Erythroblast (primary cell): ENCODE measurements at regions not wholly inside any gene's neighbourhood (a gene's known extent, or its start where the extent isn't known, plus 50 kb on each side); places are given as distances from the start of the nearest gene placed in this dataset.
"Not testable (repeated sequence)": the region's sequence is repeated elsewhere in the genome, so short reads cannot be mapped to it uniquely, and the experiment has no call there.

ENCODE experiments used
- DNase-seq, 2 experiments: peaks; one replicate each; lab custom pipeline; 2025; lab: John Stamatoyannopoulos, UW
- GATA1 ChIP-seq: IDR thresholded peaks from 2 replicates; pipeline ENCODE4 v1.6.1; 2011; ENCODE audit warnings: low read depth, mild to moderate bottlenecking, control low read depth, low read length, moderate library complexity
- POLR2A ChIP-seq: IDR thresholded peaks from 2 replicates; pipeline ENCODE4 v1.6.1; 2011; ENCODE audit warnings: mild to moderate bottlenecking, low read length

DNA sequence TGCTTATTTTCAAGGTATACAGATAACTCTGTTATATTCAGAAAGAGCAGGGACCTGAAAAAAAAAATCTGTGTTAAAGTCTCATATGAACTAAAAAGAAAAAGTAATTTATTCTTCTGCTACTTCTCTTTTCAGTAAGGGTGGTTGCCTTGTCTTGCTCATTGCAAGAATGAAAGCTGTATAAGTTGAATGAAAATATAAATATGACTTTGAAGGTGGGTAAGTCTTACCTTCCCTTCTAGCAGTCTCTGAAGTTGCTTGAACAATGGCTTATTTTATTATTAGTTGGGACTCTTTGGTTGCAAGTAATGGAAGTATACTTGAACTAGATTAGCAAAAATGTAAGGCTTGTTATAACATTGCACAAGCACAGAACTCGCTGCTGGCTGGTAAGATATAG, 1554.9 kb downstream of the SI start:
- no peak for DNase-seq
- TF ChIP-seq POLR2A (no peak), GATA1 (no peak)

DNA sequence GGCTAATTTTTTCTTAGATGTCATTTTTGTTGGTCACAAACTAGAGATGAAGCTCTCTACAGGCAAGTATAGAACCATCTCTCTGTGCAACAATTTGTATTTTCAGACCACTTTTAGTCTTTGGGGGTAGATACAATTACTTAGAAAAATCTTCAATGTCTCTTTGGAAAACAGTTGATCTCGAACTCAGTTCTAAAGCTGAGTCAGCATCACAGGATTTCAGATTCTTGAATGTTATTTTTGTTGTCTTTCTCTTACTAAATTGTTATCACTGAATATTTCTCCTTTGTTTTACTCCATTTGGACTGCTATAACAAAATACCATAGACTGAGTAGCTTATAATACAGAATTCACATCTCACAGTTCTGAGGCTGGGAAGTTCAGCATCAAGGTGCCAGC, 1557.0 kb downstream of the SI start:
- TF ChIP-seq GATA1 (no peak), POLR2A (no peak)
- no peak for DNase-seq

- DNase-seq: no peak
- TF ChIP-seq GATA1 (no peak), POLR2A (no peak)
Measured at GRCh38 chr3:163518065-163518464, 1560.2 kb downstream of the SI start.

- DNase-seq: no peak
- TF ChIP-seq GATA1 (no peak), POLR2A (no peak)
Measured at GRCh38 chr3:163513149-163513657, 1565.1 kb downstream of the SI start.

DNA sequence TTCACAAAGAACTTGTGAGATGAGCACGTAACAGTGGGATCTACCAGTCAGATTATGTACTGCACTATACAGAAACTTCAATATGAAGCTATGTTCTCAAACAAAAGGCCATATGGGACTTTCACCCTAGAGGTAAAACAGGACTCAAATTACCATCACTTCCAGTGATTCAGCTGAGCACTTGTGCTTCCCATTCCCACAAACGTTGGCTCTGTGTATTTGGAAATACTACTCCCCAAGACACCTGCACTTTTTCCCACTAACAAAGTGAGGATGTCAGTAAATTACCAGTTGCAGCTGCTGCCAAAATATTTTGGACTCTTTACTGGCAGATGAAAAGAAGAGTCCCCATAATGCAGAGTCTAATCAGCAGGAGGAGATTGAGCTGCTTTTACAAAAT, 1570.1 kb downstream of the SI start:
- DNase-seq: no peak

DNA sequence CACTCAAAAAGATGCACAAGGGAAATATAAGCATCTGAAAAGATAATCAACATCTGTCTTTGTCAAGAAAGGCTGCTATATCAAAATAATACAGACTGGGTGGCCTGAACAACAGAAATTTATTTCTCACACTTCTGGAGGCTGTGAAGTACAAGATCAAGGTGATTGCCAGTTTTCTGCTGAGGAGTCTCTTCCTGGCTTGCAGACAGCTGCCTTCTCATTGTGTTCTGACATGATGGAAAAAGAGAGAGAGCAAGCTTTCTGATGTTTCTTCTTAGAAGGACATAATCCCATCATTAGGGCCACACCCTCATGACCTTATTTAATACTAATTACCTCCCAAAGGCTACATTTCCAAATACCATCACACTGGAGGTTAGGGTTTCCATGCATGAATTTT, 1573.3 kb downstream of the SI start:
- TF ChIP-seq POLR2A: no peak
- TF ChIP-seq GATA1: no peak
- DNase-seq: no peak

More for the DNA sequence above, 1570.1 kb downstream of the SI start:
- TF ChIP-seq POLR2A (no peak), GATA1 (no peak)

- not testable (repeated sequence) for DNase-seq
Measured at GRCh38 chr3:163499736-163500219, 1578.5 kb downstream of the SI start.

DNA sequence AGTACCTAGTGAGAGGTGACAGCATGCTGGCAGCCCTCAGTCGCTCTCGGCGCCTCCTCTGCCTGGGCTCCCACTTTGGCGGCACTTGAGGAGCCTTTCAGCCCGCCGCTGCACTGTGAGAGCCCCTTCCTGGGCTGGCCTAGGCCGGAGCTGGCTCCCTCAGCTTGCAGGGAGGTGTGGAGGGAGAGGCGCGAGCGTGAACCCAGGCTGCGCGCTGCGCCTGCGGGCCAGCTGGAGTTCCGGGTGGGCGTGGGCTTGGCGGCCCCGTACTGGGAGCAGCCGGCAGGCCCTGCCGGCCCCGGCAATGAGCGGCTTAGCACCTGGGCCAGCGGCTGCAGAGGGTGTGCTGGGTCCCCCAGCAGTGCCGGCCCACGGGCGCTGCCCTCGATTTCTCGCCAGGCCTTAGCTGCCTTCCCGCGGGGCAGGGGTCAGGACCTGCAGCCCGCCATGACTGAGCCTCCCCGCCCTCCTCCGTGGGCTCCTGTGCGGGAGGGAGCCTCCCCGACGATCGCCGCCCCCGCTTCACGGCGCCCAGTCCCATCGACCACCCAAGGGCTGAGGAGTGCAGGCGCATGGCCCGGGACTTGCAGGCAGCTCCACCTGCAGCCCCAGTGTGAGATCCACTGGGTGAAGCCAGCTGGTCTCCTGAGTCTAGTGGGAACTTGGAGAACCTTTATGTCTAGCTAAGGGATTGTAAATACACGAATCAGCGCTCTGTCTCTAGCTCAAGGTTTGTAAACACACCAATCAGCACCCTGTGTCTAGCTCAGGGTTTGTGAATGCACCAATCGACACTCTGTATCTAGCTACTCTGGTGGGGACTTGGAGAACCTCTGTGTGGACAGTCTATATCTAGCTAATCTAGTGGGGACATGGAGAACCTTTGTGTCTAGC, 1579.2 kb downstream of the SI start:
- DNase-seq: not testable (repeated sequence)

DNA sequence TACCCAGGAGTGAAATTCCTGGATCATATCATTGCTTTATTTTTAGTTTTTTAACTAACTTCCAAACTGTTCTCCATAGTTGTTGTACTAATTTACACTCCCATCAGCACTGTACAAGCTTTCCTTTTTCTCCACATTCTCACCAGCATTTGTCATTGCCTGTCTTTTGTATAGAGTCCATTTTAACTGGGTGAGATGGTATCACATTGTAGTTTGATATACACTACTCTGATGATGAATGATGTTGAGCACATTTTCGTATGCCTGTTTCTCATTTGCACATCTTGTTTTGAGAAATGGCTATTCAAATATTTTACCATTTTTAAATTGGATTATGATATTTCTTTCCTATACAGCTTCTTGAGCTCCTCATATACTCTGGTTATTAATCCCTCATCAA, 1586.6 kb downstream of the SI start:
- TF ChIP-seq GATA1 (no peak), POLR2A (no peak)
- no peak for DNase-seq

DNA sequence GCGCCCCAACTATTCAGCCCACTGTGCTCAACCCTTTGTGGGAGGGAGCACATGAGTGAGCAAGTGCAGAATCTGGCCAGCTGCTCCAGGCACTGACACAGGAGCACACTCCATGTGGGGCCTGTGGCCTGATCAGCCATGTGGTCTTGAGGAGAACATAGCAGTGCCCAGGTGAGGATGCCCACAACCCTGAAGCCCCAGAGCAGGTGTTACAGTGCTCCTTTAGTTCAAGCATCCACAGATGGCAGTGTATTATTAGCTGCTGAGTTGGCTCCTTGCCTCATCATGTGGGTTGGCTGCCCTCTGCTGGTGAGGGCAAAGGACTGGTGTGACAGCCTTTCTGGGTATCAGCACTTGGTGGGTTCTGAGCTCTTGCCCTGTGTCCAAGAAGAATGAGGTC, 1588.2 kb downstream of the SI start:
- no peak for TF ChIP-seq POLR2A
- no peak for TF ChIP-seq GATA1
- DNase-seq: peak; percentile 23 to 50

DNA sequence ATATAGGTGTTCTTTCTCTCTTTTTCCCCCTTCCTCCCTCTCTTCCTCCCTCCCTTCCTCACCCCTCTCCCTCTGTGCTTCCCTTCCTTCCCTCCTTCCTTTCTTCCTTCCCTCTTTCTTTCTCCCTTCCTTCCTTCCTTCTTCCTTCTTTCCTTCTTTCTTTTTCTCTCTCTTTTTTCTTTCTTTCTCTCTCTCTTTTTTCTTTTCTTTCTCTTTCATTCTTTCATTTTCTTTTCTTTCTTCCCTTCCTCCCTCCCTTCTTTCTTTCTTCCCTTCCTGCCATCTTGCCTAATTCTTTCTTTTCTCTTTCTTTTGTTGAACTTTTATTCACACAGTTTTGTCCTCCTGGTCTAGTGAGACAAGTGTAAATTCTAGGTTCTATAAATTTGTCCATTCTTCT, 1595.6 kb downstream of the SI start:
- DNase-seq: no peak
- no peak for TF ChIP-seq POLR2A
- no peak for TF ChIP-seq GATA1

GRCh38 chr3:163481738-163482137, 1596.6 kb downstream of the SI start:
- DNase-seq: no peak
- no peak for TF ChIP-seq GATA1
- TF ChIP-seq POLR2A: no peak

DNA sequence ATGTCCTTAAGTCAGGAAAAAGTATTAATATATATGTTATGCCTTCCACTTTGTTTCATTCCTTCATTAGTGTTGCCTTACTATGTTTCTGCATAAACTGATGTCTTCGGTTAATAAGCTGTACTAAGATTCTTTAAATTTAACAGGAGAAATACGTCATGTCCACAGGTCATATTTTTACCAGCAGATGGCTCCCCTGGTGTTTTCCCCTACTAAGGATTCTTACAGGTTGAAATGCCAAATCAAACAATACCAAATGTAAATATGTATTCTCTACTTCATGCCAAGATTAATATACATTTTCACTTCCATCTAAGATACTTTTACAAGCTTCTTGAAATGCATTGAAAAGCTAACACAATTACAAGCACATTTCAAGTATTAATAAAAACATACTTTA, 1602.1 kb downstream of the SI start:
- no peak for TF ChIP-seq GATA1
- no peak for DNase-seq

- no peak for DNase-seq
- TF ChIP-seq POLR2A: no peak
- no peak for TF ChIP-seq GATA1
Measured at GRCh38 chr3:163474766-163475165, 1603.5 kb downstream of the SI start.
